H9 (cell line): ENCODE measurements at regions not wholly inside any gene's neighbourhood (a gene's known extent, or its start where the extent isn't known, plus 50 kb on each side); places are given as distances from the start of the nearest gene placed in this dataset.
A peak's percentile ranks its signal among the peaks of the same experiment; 100 is the strongest.

Experiments used
- DNase-seq: peaks from one replicate; pipeline ENCODE4 v3.0.0-alpha.2; 2017
- H2AFZ ChIP-seq: one replicate; pipeline ENCODE4 v1.6.1; 2013; ENCODE audit warnings: mild to moderate bottlenecking, low read length, control low read depth, moderate library complexity
- H2AK5ac ChIP-seq: 2 replicates; pipeline ENCODE4 v1.6.1; 2013; ENCODE audit warnings: low read length, control low read depth, mixed read lengths; ENCODE audit not compliant: insufficient read length
- H2BK120ac ChIP-seq: one replicate; pipeline ENCODE4 v1.6.1; 2013; ENCODE audit warnings: low read depth, mild to moderate bottlenecking, low read length, control low read depth, inconsistent platforms; ENCODE audit not compliant: poor library complexity, severe bottlenecking
- H2BK12ac ChIP-seq: 2 replicates; pipeline ENCODE4 v1.6.1; 2013; ENCODE audit warnings: low read length, control low read depth, mixed read lengths, low read depth; ENCODE audit not compliant: insufficient read length
- H2BK15ac ChIP-seq: 2 replicates; pipeline ENCODE4 v1.6.1; 2013; ENCODE audit warnings: low read depth, low read length, control low read depth
- H2BK20ac ChIP-seq: one replicate; pipeline ENCODE4 v1.6.1; 2013; ENCODE audit warnings: low read depth, mild to moderate bottlenecking, low read length, control low read depth, inconsistent platforms; ENCODE audit not compliant: poor library complexity, severe bottlenecking
- H2BK5ac ChIP-seq: 2 replicates; pipeline ENCODE4 v1.6.1; 2013; ENCODE audit warnings: low read length, control low read depth, mixed read lengths; ENCODE audit not compliant: insufficient read length
- H3K14ac ChIP-seq: 2 replicates; pipeline ENCODE4 v1.6.1; 2013; ENCODE audit warnings: low read length, control low read depth; ENCODE audit not compliant: insufficient read depth
- H3K18ac ChIP-seq: 2 replicates; pipeline ENCODE4 v1.6.1; 2013; ENCODE audit warnings: low read depth, mild to moderate bottlenecking, mixed read lengths, low read length, control low read depth; ENCODE audit not compliant: insufficient read length
- H3K23ac ChIP-seq: 2 replicates; pipeline ENCODE4 v1.6.1; 2013; ENCODE audit warnings: low read length, control low read depth, mixed read lengths, low read depth; ENCODE audit not compliant: insufficient read length
- H3K23me2 ChIP-seq: 2 replicates; pipeline ENCODE4 v1.6.1; 2013; ENCODE audit warnings: low read depth, mild to moderate bottlenecking, mixed read lengths, low read length, control low read depth; ENCODE audit not compliant: insufficient read length, poor library complexity, severe bottlenecking
- H3K27ac ChIP-seq: 2 replicates; pipeline ENCODE4 v1.5.1; 2013; ENCODE audit warnings: low read length, control low read depth, mixed read lengths, low read depth; ENCODE audit not compliant: insufficient read length
- H3K27me3 ChIP-seq: 2 replicates; pipeline ENCODE4 v1.6.1; 2013; ENCODE audit warnings: low read length, control low read depth, inconsistent platforms; ENCODE audit not compliant: insufficient read depth
- H3K4ac ChIP-seq: 2 replicates; pipeline ENCODE4 v1.6.1; 2013; ENCODE audit warnings: low read depth, mild to moderate bottlenecking, control low read depth, inconsistent platforms, low read length, moderate library complexity
- H3K4me1 ChIP-seq: 2 replicates; pipeline ENCODE4 v1.6.1; 2013; ENCODE audit warnings: low read length, control low read depth, inconsistent platforms; ENCODE audit not compliant: insufficient read depth
- H3K4me2 ChIP-seq: 2 replicates; pipeline ENCODE4 v1.6.1; 2013; ENCODE audit warnings: low read length, control low read depth, mixed read lengths; ENCODE audit not compliant: insufficient read length, insufficient read depth
- H3K56ac ChIP-seq: 2 replicates; pipeline ENCODE4 v1.6.1; 2013; ENCODE audit warnings: low read depth, mild to moderate bottlenecking, mixed read lengths, low read length, control low read depth; ENCODE audit not compliant: insufficient read length
- H3K79me1 ChIP-seq: 2 replicates; pipeline ENCODE4 v1.6.1; 2013; ENCODE audit warnings: low read depth, mild to moderate bottlenecking, moderate library complexity, low read length, control low read depth, inconsistent platforms; ENCODE audit not compliant: insufficient read depth, poor library complexity, severe bottlenecking
- H3K79me2 ChIP-seq: 2 replicates; pipeline ENCODE4 v1.6.1; 2013; ENCODE audit warnings: low read length, control low read depth, inconsistent platforms; ENCODE audit not compliant: insufficient read depth
- H3K9ac ChIP-seq: 2 replicates; pipeline ENCODE4 v1.6.1; 2013; ENCODE audit warnings: low read length, control low read depth, mixed read lengths; ENCODE audit not compliant: insufficient read length; ENCODE audit errors: extremely low read depth
- H3K9me3 ChIP-seq: one replicate; pipeline ENCODE4 v1.6.1; 2013; ENCODE audit warnings: low read depth, low read length, inconsistent platforms; ENCODE audit not compliant: control insufficient read depth
- H3T11ph ChIP-seq: one replicate; pipeline ENCODE4 v1.6.1; 2013; ENCODE audit warnings: mild to moderate bottlenecking, low read length, control low read depth, inconsistent platforms
- H4K20me1 ChIP-seq: one replicate; pipeline ENCODE4 v1.6.1; 2013; ENCODE audit not compliant: control insufficient read depth, insufficient read length, insufficient read depth
- H4K5ac ChIP-seq: 2 replicates; pipeline ENCODE4 v1.6.1; 2013; ENCODE audit warnings: low read depth, mild to moderate bottlenecking, mixed read lengths, low read length, control low read depth; ENCODE audit not compliant: insufficient read length
- H4K8ac ChIP-seq: replicated peaks from 2 replicates; pipeline ENCODE4 v1.6.1; 2013; ENCODE audit warnings: low read length, control low read depth, mixed read lengths, low read depth; ENCODE audit not compliant: insufficient read length
- H4K91ac ChIP-seq: 2 replicates; pipeline ENCODE4 v1.6.1; 2013; ENCODE audit warnings: low read depth, mild to moderate bottlenecking, moderate library complexity, mixed read lengths, low read length, control low read depth; ENCODE audit not compliant: insufficient read length
- H3K27ac Mint-ChIP-seq, 3 experiments: 2 replicates in 2 of 3; 3 replicates in 1 of 3; pipeline ENCODE4 v1.8.0; 2020 to 2021; ENCODE audit warnings: mixed read lengths in 3 of 3, mild to moderate bottlenecking in 1 of 3, moderate library complexity in 1 of 3
- H3K27me3 Mint-ChIP-seq: 2 replicates; pipeline ENCODE4 v1.8.0; 2021; ENCODE audit warnings: low read depth, mild to moderate bottlenecking, moderate library complexity, mixed read lengths
- H3K36me3 Mint-ChIP-seq, 3 experiments: 2 replicates in 2 of 3; 3 replicates in 1 of 3; pipeline ENCODE4 v1.8.0; 2020 to 2021; ENCODE audit warnings: low read depth in 3 of 3, mixed read lengths in 3 of 3; ENCODE audit not compliant: insufficient read depth in 1 of 3
- H3K4me1 Mint-ChIP-seq, 2 experiments: 2 replicates each; pipeline ENCODE4 v1.8.0; 2020; ENCODE audit warnings: mixed read lengths in 2 of 2
- H3K4me3 Mint-ChIP-seq, 2 experiments: 2 replicates in 1 of 2; 3 replicates in 1 of 2; pipeline ENCODE4 v1.8.0; 2020 to 2021; ENCODE audit warnings: mild to moderate bottlenecking in 2 of 2, mixed read lengths in 2 of 2, moderate library complexity in 1 of 2
- H3K9me3 Mint-ChIP-seq, 2 experiments: 2 replicates in 1 of 2; 3 replicates in 1 of 2; pipeline ENCODE4 v1.8.0; 2020; ENCODE audit warnings: mild to moderate bottlenecking in 2 of 2, mixed read lengths in 2 of 2, moderate library complexity in 1 of 2
- WGBS: extraction: QIAGEN DNeasy Blood & Tissue Kit; methylation state at CpG from one replicate; pipeline ENCODE4 v1.1.7; 2013; ENCODE audit warnings: missing lambda C conversion rate, low lambda C conversion rate, mixed read lengths; ENCODE audit not compliant: insufficient read length; ENCODE audit errors: extremely low coverage; 5-methylcytosine and 5-hydroxymethylcytosine counted together
- TF ChIP-seq, protein P1 (sequence below): fragments of 200-600 bp; sonication (generic); conservative IDR thresholded peaks from 3 replicates; pipeline ENCODE4 v1.8.0; 2021; ENCODE audit warnings: antibody characterized with exemption, mild to moderate bottlenecking

GRCh38 chr5:61933787-61934626 lies 372.0 kb upstream of the KIF2A start:
- H3K18ac ChIP-seq, result no peak overlapping the region
- no peaks in the 10 kb centered on the region for H3K4me1 ChIP-seq
- no peak overlapping the region for H3K14ac ChIP-seq
- Mint-ChIP-seq H3K27ac (no peak overlapping the region), H3K27me3 (no peaks in the 10 kb centered on the region), H3K36me3 (no peaks in the 10 kb centered on the region), H3K9me3 (peaks cover 0 to 2% of the 10 kb centered on the region in 2 experiments; a peak in 2 of 5 replicates), H3K4me3 (no peak overlapping the region), H3K4me1 (no peaks in the 10 kb centered on the region)
- H4K91ac ChIP-seq, result no peak overlapping the region
- WGBS, result no CpG with 5 or more reads among the region's 4 CpGs
- no peak overlapping the region for H4K8ac ChIP-seq
- H3K79me2 ChIP-seq, result no peaks in the 10 kb centered on the region
- no peak overlapping the region for H2BK120ac ChIP-seq
- H3K23ac ChIP-seq, result no peak overlapping the region
- H4K20me1 ChIP-seq, result no peaks in the 10 kb centered on the region
- H3K9me3 ChIP-seq, result no peaks in the 10 kb centered on the region
- H2AFZ ChIP-seq, result no peak overlapping the region
- H3K9ac ChIP-seq, result no peak overlapping the region
- no peak overlapping the region for H3K56ac ChIP-seq
- TF ChIP-seq, protein P1, sequence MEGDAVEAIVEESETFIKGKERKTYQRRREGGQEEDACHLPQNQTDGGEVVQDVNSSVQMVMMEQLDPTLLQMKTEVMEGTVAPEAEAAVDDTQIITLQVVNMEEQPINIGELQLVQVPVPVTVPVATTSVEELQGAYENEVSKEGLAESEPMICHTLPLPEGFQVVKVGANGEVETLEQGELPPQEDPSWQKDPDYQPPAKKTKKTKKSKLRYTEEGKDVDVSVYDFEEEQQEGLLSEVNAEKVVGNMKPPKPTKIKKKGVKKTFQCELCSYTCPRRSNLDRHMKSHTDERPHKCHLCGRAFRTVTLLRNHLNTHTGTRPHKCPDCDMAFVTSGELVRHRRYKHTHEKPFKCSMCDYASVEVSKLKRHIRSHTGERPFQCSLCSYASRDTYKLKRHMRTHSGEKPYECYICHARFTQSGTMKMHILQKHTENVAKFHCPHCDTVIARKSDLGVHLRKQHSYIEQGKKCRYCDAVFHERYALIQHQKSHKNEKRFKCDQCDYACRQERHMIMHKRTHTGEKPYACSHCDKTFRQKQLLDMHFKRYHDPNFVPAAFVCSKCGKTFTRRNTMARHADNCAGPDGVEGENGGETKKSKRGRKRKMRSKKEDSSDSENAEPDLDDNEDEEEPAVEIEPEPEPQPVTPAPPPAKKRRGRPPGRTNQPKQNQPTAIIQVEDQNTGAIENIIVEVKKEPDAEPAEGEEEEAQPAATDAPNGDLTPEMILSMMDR, result peak; percentile 82
- no peak overlapping the region for H3K4me2 ChIP-seq
- H3K23me2 ChIP-seq, result no peaks in the 10 kb centered on the region
- H2BK12ac ChIP-seq, result no peak overlapping the region
- no peak overlapping the region for H3K27ac ChIP-seq
- H2BK20ac ChIP-seq, result no peak overlapping the region
- DNase-seq, result peak; percentile 62
- no peak overlapping the region for H4K5ac ChIP-seq
- no peak overlapping the region for H3K4ac ChIP-seq
- H2BK15ac ChIP-seq, result no peak overlapping the region
- no peak overlapping the region for H2AK5ac ChIP-seq
- no peak overlapping the region for H2BK5ac ChIP-seq
- no peak overlapping the region for H3T11ph ChIP-seq
- no peaks in the 10 kb centered on the region for H3K27me3 ChIP-seq
- H3K79me1 ChIP-seq, result no peaks in the 10 kb centered on the region
